GM12874 (cell line): ENCODE measurements at regions not wholly inside any gene's neighbourhood (a gene's known extent, or its start where the extent isn't known, plus 50 kb on each side); places are given as distances from the start of the nearest gene placed in this dataset.

Source experiments
- TF ChIP-seq, protein P1 (sequence below): IDR thresholded peaks from 2 replicates; pipeline ENCODE4 v1.5.1; 2011; ENCODE audit warnings: low read depth, mild to moderate bottlenecking, control low read depth, low read length, moderate library complexity; ENCODE audit not compliant: insufficient read depth

DNA sequence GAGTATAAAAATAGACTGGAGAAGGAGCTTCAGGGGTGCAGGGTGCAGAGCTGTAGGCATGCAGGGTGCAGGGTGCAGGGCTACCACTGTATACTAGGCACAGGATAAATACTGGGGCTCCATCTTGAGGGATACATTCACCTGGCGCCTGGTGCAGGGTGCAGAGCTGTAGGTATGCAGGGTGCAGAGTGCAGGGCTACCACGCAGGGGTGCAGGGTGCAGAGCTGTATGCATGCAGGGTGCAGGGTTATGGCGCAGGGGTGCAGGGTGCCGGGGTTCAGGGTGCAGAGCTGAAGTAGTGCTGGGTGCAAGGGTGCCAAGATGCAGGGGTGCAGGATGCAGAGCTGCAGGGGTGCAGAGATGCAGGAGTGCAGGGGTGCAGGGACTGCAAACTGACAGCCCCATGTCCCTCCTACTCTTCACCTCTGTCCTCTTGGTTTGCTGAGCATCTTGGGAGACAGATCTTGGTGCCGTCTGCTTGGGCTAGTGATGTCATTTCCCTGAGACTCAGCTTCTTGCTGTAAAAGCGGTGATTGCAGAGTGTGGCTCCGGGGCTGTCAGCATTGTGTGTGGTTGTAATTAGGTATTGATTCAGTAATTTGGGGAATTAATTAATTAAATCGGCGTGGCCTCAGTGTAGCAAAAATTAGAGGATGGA is 91.2 kb downstream of the ADRA2C start:
- TF ChIP-seq, protein P1, sequence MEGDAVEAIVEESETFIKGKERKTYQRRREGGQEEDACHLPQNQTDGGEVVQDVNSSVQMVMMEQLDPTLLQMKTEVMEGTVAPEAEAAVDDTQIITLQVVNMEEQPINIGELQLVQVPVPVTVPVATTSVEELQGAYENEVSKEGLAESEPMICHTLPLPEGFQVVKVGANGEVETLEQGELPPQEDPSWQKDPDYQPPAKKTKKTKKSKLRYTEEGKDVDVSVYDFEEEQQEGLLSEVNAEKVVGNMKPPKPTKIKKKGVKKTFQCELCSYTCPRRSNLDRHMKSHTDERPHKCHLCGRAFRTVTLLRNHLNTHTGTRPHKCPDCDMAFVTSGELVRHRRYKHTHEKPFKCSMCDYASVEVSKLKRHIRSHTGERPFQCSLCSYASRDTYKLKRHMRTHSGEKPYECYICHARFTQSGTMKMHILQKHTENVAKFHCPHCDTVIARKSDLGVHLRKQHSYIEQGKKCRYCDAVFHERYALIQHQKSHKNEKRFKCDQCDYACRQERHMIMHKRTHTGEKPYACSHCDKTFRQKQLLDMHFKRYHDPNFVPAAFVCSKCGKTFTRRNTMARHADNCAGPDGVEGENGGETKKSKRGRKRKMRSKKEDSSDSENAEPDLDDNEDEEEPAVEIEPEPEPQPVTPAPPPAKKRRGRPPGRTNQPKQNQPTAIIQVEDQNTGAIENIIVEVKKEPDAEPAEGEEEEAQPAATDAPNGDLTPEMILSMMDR = no peak

DNA sequence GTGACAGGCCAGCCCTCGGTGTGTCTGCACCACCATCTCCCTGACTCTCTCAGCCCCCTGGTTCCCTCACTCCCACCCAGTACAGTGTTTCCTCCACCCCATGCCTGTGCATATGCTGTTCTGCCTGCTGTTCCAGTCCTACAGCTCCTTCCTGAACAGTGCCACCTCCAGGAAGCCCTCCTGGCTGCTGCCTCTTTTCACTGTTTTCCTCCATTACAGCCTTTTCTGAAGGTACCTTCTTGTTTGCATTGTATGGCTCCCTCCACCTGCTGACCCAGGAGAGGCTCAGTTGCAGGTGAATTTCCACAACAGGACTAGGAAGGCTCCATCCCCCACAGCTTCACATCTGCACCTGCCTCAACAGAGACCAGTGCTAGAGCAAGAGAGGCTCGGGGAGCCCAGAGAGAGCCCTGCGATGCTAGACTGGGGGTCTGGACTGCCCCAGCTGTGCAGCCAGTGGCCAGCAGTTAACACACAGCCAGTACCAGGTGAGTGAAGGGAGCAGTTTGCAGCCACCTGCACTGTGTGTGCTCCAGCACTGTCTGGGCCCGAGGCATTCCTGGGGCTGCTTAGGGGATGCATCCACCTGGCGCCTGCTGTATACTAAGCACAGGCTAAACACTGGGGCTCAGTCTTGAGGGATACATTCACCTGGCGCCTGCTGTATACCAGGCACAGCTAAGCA is 92.0 kb downstream of the ADRA2C start:
- TF ChIP-seq, protein P1 = no peak

DNA sequence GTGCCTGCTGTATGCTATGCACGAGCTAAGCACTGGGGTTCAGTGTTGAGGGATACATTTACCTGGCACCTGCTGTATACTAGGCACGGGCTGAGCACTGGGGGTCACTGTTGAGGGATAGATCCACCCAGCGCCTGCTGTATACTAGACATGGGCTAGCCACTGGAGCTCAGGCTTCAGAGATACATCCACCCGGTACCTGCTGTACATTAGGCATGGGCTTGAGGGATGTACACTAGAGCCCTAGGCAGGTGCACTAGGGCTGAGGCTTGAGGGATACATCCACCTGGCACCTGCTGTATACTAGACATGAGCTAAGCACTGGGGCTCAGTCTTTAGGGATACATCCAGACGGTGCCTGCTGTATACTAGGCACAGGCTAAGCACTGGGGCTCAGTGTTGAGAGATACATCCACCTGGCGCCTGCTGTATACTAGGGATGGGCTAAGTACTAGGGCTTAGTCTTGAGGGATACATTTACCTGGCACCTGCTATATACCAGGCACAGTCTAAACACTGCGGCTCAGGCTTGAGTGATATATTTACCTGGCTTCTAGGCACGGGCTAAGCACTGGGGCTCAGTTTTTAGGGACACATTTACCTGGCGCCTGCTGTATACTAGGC is 92.7 kb downstream of the ADRA2C start:
- TF ChIP-seq, protein P1 = no peak

DNA sequence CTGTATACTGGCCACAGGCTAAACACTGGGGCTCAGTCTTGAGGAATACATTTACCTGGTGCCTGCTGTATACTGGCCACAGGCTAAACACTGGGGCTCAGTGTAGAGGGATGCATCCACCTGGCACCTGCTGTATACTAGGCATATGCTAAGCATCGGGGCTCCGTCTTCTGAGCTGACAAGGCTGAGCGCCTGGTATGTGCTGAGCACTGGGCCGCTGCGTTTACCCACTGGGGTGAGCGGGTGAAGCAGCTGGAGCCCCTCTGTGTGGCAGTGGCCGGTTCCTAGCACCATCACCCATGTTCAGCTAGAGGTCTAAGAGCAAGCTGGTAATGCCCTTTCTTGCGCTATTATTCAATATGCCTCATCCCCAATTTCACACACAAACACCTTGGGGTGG is 93.4 kb downstream of the ADRA2C start:
- TF ChIP-seq, protein P1 = no peak

DNA sequence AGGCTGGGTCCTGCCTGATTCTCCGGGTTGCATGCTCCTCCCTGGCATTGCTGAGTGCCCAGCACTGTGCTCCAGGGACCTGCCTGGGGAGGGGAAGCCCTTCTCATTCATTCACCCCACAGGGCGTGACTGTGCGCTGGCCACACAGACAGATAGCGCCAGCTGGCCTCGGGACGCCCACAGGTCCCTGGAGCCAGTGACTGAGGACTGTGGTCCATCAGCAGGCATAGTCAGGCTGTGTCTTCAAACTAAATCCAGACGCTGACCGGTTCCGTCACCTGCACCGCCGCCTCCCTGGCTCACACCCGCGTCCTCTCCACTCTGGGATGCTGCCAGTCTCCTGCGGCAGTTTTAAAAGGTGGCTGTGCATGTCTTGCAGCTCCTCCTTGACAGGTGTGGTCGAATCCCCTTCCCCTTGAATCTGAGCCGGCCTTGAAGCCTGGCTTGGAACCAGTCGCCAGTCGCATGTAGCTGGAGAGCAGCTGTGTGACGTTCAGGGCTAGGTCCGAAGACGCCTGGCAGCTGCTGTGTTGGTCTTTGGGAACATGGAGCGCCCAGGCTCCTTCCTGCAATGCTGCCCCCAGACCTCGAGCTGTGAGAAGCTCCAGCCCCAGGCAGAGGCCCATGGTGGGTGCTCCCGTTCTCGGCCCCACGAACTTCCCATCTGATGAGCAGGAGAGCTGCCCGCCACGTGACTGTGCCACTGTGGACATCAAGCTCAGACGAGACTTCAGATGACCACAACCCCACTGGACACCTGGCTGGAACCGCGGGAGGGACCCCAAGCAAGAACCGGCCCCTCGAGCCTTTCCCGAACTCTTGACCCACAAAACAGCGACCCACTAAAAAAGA is 94.1 kb downstream of the ADRA2C start:
- TF ChIP-seq, protein P1 = no peak

DNA sequence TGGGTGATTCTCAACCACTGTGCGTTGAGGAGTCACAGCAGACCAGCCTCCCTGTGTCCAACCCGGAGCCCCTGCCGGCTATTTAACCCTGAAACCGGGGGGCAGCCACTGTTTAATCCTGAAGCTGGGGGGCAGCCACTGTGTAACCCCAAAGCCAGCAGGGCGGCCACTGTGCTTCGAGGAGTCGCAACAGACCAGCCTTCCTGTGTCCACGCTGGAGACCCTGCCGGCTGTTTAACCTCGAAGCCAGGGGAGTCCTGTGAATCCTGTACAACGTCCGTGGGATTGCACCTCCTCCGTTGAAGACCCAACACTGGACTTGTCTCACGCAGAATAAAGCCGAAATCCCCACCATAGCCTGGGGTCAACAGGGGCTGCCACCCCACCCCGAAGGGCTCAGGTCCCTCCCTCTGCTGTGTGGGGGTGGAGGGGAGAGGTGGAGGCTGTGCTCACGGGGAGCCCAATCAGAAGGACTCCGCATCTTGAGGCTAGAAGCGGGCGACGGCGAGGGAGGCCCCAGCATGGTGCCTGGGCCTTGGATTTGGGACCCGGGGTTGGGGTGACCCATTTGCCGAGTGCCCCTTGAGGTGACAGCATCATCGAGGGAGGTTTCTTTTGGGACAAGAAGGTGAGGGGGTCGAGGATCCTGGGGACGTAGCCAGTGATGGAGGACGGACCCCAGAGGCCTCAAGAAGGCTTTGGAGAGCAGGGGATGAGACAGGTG is 94.9 kb downstream of the ADRA2C start:
- TF ChIP-seq, protein P1 = no peak
